ENCODE measurements at regions not wholly inside any gene's neighbourhood (a gene's known extent, or its start where the extent isn't known, plus 50 kb on each side); places are given as distances from the start of the nearest gene placed in this dataset.
A peak's percentile ranks its signal among the peaks of the same experiment; 100 is the strongest.

DNA sequence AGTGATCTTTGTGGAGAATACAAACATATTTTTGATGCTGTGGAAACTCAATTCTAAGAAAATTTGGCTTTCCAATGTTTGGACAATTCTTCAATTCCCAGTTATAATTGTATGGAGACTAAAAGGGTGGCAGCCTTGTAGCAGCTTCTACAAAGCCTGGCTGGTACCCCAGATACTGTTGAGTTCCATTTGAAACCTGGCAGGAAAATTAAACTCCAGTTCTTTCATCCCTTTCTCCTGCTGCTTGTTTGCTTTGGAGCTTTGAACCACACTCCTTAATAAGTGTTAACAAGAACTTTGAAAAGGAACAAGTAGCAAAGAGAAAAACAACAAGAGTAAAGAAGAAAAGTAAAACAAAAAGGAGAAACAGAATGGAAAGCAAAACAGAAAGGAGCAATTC lies 172.6 kb upstream of the ADAMTS5 start:
- Histone ChIP-seq H3K9me3 (no peaks in the 10 kb centered on the region), H3K27ac (no peak overlapping the region), H3K27me3 (no peaks in the 10 kb centered on the region), H3K36me3 (no peaks in the 10 kb centered on the region), H3K4me1 (ENCODE audit: insufficient read depth) (no peaks in the 10 kb centered on the region), H3K4me3 (no peak overlapping the region)
- DNase-seq: no peak
- TF ChIP-seq POLR2A (IDR thresholded peaks at IDR 0.05) (no peak), EP300 (IDR thresholded peaks at IDR 0.05) (no peak)
- TF ChIP-seq, protein P1, sequence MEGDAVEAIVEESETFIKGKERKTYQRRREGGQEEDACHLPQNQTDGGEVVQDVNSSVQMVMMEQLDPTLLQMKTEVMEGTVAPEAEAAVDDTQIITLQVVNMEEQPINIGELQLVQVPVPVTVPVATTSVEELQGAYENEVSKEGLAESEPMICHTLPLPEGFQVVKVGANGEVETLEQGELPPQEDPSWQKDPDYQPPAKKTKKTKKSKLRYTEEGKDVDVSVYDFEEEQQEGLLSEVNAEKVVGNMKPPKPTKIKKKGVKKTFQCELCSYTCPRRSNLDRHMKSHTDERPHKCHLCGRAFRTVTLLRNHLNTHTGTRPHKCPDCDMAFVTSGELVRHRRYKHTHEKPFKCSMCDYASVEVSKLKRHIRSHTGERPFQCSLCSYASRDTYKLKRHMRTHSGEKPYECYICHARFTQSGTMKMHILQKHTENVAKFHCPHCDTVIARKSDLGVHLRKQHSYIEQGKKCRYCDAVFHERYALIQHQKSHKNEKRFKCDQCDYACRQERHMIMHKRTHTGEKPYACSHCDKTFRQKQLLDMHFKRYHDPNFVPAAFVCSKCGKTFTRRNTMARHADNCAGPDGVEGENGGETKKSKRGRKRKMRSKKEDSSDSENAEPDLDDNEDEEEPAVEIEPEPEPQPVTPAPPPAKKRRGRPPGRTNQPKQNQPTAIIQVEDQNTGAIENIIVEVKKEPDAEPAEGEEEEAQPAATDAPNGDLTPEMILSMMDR (IDR thresholded peaks at IDR 0.05): no peak
- intact Hi-C loops (cut with DNase I): no loop called here

DNA sequence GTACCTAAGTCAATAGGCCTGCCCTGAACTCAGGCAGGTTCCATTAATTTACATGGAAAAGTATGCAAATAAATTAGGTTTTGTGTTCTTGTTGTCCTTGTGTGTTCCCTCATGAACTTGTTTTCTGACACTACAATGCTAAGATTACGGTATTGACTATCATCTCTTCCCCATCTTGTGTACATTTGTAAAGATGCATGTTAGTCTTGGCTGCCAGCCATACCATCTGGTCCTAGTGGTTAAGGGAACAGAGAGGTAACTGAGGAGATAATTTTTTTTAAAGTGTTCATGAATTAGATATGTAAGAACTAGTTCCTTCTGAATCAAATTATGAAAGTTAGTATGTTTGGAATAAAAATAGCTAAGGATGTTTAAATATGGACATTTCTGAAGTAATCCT lies 167.6 kb upstream of the ADAMTS5 start:
- Histone ChIP-seq H3K4me3 (no peak overlapping the region), H3K27ac (no peak overlapping the region), H3K9me3 (no peaks in the 10 kb centered on the region), H3K27me3 (no peaks in the 10 kb centered on the region), H3K36me3 (no peaks in the 10 kb centered on the region), H3K4me1 (ENCODE audit: insufficient read depth) (peaks cover 3% of the 10 kb centered on the region)
- DNase-seq: no peak
- TF ChIP-seq, protein P1 (IDR thresholded peaks at IDR 0.05): no peak
- TF ChIP-seq EP300 (IDR thresholded peaks at IDR 0.05): no peak
- no peak for TF ChIP-seq POLR2A (IDR thresholded peaks at IDR 0.05)
- 58 to 84% (median 69%) methylated on average over 1 of the region's 1 CpG for WGBS, 3 donors
- intact Hi-C loops (cut with DNase I): no loop called here

DNA sequence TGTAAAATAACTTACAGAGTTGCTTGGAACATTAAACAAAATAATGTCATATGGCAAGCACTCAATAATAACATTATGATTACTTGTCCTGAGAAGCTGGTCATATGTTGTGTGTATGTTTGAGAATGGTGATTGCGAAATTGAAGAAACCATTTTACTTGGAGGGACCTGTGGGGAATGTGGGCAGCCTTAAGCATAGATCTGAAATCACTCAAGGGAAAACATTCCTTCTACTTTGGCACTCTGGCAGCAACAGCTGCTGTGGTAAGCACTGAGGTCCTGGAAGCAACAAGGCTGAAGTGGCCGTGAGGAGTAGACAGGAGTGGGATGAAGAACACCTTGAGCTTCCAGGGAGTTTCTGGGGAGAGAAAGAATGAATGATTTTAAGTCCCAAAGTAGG lies 165.4 kb upstream of the ADAMTS5 start:
- TF ChIP-seq POLR2A (IDR thresholded peaks at IDR 0.05) (no peak), EP300 (IDR thresholded peaks at IDR 0.05) (no peak)
- TF ChIP-seq, protein P1 (IDR thresholded peaks at IDR 0.05): no peak
- WGBS, 3 donors: 25 to 60% (median 39%) methylated on average over 2 of the region's 2 CpGs
- Histone ChIP-seq H3K4me3 (no peak overlapping the region), H3K4me1 (ENCODE audit: insufficient read depth) (peaks cover 6% of the 10 kb centered on the region), H3K27ac (peak overlapping the region in 1 of 2 donors; percentile 17), H3K36me3 (no peaks in the 10 kb centered on the region), H3K9me3 (no peaks in the 10 kb centered on the region), H3K27me3 (no peaks in the 10 kb centered on the region)
- DNase-seq: no peak
- intact Hi-C loops (cut with DNase I): no loop called here

DNA sequence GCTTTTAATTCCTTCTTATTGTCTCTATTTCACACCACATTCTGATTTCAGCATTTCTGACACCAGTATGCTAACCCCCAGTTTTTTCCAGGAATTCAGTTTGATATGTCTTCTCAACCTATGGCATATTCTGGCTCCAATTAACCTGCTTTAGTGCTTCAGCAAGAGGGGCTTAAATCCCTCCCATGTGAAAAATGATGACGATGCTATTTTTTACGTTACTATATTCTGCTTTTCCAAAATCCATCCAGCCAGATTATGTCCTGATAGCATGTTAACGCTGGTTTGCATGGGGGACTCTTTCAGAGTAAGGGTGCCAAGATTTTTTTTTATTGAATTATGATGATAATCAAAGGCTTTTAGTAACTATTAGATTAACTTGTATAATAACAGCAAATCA lies 163.3 kb upstream of the ADAMTS5 start:
- TF ChIP-seq EP300 (IDR thresholded peaks at IDR 0.05): no peak
- TF ChIP-seq, protein P1 (IDR thresholded peaks at IDR 0.05): no peak
- TF ChIP-seq POLR2A (IDR thresholded peaks at IDR 0.05): no peak
- no peak overlapping the region for H3K27ac ChIP-seq
- H3K36me3 ChIP-seq: no peaks in the 10 kb centered on the region
- H3K9me3 ChIP-seq: no peaks in the 10 kb centered on the region
- H3K4me3 ChIP-seq: no peak overlapping the region
- peaks cover 12% of the 10 kb centered on the region for H3K4me1 ChIP-seq (ENCODE audit: insufficient read depth)
- WGBS, 3 donors: 93 to 96% (median 95%) methylated on average over 3 of the region's 3 CpGs
- DNase-seq: no peak
- no peaks in the 10 kb centered on the region for H3K27me3 ChIP-seq
- intact Hi-C loops (cut with DNase I): no loop called here

DNA sequence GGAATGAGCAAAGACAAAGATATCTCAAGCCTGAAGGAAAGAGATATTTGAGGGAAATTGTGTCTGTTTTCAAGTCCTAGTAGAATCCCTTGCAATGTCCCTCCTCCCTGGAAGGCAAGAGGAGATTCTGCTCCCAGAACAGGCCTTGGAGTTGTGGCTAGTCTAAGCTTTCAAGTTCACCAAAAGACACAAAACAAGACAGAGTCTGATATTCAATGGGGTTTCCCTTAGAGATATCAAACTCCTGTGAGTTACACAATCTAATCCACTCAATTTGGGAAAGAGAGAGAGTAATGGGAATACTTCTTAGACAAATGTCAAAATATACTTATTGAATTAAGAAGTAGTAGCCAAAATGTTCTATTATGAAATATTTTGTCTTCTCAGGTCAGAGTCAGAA lies 162.8 kb upstream of the ADAMTS5 start:
- no peak for DNase-seq
- no peaks in the 10 kb centered on the region for H3K36me3 ChIP-seq
- H3K4me1 ChIP-seq (ENCODE audit: insufficient read depth): peaks cover 12% of the 10 kb centered on the region
- no peaks in the 10 kb centered on the region for H3K27me3 ChIP-seq
- no peak overlapping the region for H3K4me3 ChIP-seq
- no peak overlapping the region for H3K27ac ChIP-seq
- no peaks in the 10 kb centered on the region for H3K9me3 ChIP-seq
- TF ChIP-seq EP300 (IDR thresholded peaks at IDR 0.05): no peak
- TF ChIP-seq, protein P1 (IDR thresholded peaks at IDR 0.05): no peak
- no peak for TF ChIP-seq POLR2A (IDR thresholded peaks at IDR 0.05)
- intact Hi-C loops (cut with DNase I): no loop called here
